ENCODE measurements at regions not wholly inside any gene's neighbourhood (a gene's known extent, or its start where the extent isn't known, plus 50 kb on each side); places are given as distances from the start of the nearest gene placed in this dataset.

DNA sequence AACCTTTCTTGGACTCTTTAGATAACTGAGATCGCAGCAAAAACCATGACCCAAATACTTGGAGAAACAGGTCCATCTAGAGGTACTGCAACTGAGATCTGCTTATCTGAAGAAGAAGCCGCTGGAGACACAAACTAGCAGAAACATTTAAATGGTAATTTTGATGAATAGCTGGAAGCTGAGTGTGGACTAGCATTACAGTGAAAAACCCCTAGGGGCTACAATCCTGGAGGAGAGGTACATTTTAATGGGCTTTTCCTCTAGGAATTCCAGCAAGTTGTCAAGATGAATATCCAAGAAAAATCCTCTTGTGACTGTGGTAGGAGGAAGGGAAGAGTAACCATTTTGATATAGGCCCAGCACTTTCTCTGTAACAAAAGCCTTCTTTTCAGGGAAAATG lies 592.5 kb upstream of the GRIA3 start:
- TF ChIP-seq, protein P1, sequence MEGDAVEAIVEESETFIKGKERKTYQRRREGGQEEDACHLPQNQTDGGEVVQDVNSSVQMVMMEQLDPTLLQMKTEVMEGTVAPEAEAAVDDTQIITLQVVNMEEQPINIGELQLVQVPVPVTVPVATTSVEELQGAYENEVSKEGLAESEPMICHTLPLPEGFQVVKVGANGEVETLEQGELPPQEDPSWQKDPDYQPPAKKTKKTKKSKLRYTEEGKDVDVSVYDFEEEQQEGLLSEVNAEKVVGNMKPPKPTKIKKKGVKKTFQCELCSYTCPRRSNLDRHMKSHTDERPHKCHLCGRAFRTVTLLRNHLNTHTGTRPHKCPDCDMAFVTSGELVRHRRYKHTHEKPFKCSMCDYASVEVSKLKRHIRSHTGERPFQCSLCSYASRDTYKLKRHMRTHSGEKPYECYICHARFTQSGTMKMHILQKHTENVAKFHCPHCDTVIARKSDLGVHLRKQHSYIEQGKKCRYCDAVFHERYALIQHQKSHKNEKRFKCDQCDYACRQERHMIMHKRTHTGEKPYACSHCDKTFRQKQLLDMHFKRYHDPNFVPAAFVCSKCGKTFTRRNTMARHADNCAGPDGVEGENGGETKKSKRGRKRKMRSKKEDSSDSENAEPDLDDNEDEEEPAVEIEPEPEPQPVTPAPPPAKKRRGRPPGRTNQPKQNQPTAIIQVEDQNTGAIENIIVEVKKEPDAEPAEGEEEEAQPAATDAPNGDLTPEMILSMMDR (IDR thresholded peaks at IDR 0.05; ENCODE audit: insufficient read depth, low read length): no peak
- no peak overlapping the region for H3K4me3 ChIP-seq (ENCODE audit: low read depth, low read length)
- no peak for DNase-seq (ENCODE audit: low read depth)

DNA sequence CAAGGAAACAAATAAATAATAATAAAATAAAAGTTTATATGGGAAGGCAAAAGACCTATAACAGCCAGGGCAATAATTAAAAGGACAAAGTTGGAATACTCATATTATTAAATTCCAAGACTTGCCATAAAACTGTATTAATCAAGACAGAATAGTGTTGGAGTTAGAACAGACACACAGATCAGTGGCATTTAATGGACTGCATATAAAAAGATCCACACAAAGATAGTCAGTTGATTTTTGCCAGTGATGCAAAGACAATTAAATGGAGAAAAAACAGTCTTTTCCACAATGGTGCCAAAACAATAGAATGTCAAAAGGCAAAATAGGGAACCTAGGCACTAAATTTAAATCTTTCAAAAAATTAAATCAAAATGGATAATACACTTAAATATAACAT lies 587.1 kb upstream of the GRIA3 start:
- no peak for DNase-seq (ENCODE audit: low read depth)
- TF ChIP-seq, protein P1 (IDR thresholded peaks at IDR 0.05; ENCODE audit: insufficient read depth, low read length): no peak

DNA sequence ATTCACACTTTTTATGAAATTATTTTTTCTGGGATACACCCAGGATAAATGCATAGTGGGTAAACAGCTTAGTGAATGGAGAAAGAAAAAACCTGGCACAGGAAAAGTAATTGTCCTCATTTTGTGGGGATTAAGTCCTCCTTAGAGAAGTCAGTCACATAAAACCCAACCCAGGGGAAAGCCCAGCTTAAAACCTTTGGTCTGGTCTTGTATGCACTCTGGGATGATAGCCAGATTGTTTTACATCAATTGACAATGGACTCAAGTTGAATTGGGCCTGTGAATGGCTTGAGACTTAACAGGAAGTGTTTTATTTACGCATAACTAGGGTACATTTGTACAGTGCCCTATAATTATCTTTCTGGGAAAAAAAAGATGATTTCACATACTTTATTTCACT lies 561.3 kb upstream of the GRIA3 start:
- DNase-seq (ENCODE audit: low read depth): no peak
- H3K4me3 ChIP-seq (ENCODE audit: low read depth, low read length): no peak overlapping the region
- TF ChIP-seq, protein P1 (IDR thresholded peaks at IDR 0.05; ENCODE audit: insufficient read depth, low read length): no peak

More for the DNA sequence above, 587.1 kb upstream of the GRIA3 start:
- no peak overlapping the region for H3K4me3 ChIP-seq (ENCODE audit: low read depth, low read length)

DNA sequence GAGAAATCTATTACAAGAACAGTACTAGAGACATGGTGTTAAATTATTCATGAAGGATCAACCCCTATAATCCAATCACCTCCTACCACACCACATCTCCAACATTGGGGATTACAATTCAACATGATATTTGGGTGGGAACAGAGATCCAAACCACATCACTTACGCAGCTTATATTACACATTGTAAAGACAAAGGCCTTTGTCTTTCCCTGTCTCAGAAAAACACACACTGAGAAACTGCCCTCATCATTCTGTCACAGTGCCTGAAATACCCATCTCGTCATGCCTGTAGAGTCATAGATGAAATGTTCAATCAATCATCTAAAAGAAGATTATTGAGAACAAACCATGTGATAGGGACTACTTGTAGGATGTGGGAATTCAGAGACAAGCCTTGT lies 558.8 kb upstream of the GRIA3 start:
- no peak overlapping the region for H3K4me3 ChIP-seq (ENCODE audit: low read depth, low read length)
- TF ChIP-seq, protein P1 (IDR thresholded peaks at IDR 0.05; ENCODE audit: insufficient read depth, low read length): no peak
- DNase-seq (ENCODE audit: low read depth): no peak

DNA sequence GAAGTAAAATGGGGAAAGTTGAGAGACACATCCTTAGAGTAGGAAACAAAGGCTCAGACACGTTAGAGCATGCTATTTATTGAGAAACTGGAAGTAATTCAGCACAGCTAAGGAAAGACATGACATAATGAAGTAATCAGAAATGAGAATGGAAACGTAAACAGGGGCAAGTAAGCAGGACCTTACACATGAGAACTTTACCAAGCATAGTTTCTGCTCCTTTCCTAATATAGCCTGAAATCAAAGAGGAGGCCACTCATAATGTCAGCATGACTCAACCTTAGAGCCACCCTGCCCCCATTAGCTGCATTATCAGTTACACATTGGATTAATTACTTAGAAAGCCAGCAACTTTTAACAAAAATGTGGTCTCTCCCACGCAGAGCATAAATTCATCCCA lies 558.3 kb upstream of the GRIA3 start:
- TF ChIP-seq, protein P1 (IDR thresholded peaks at IDR 0.05; ENCODE audit: insufficient read depth, low read length): no peak
- DNase-seq (ENCODE audit: low read depth): peak; percentile 17
- no peak overlapping the region for H3K4me3 ChIP-seq (ENCODE audit: low read depth, low read length)

DNA sequence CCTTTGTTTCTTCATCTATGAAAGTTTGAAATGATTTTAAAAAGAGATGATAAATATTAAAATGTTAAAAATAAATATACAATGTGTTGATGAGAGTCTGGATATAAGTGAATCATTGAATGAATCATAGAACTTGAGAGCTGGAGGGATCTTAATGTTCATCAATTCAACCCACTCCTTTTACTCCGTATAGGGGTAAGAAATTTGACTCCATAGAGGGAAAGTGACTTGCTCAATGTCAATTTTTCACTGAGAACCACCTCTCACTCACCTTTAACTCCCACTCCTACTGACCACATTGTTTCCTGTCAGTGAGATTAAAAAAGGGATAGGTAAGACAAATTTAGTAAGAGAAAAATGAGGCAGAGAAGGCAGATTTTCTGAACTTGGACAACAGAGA lies 557.2 kb upstream of the GRIA3 start:
- H3K4me3 ChIP-seq (ENCODE audit: low read depth, low read length): no peak overlapping the region
- TF ChIP-seq, protein P1 (IDR thresholded peaks at IDR 0.05; ENCODE audit: insufficient read depth, low read length): no peak
- no peak for DNase-seq (ENCODE audit: low read depth)

DNA sequence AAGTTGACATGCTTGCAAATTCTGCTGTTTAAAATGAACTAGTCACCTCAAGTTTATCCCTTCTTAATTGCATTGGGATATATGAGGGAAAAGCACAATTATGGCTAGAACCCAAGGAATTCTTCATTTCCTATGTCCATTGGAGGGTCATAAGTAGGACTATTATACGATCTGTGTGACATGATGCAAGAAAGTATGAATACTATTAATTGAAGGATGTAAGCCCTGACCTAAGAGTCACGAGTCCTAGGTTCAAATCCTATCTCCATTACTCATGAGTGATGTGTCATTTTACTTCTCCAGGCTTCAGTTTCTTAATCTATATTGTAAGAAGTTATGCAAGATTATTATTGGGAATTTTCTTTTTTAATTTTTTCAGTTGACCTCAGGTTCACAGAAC lies 542.9 kb upstream of the GRIA3 start:
- DNase-seq (ENCODE audit: low read depth): no peak
- no peak overlapping the region for H3K4me3 ChIP-seq (ENCODE audit: low read depth, low read length)
- TF ChIP-seq, protein P1 (IDR thresholded peaks at IDR 0.05; ENCODE audit: insufficient read depth, low read length): no peak

Measured in fibroblast of the aortic adventitia (primary cell).